GM19351 (cell line): ENCODE measurements at regions not wholly inside any gene's neighbourhood (a gene's known extent, or its start where the extent isn't known, plus 50 kb on each side); places are given as distances from the start of the nearest gene placed in this dataset.
"Not testable (repeated sequence)": the region's sequence is repeated elsewhere in the genome, so short reads cannot be mapped to it uniquely, and the experiment has no call there.

Source experiments
- ATAC-seq: cut with Tn5 transposase; IDR thresholded peaks from one replicate; pipeline ENCODE4 v1.9.1; 2021; ENCODE audit warnings: mild to moderate bottlenecking, moderate library complexity; ENCODE audit not compliant: unreplicated experiment

- no peak for ATAC-seq
These were observed 164.4 kb upstream of the POF1B start for GRCh38 chrX:85543866-85544265.

DNA sequence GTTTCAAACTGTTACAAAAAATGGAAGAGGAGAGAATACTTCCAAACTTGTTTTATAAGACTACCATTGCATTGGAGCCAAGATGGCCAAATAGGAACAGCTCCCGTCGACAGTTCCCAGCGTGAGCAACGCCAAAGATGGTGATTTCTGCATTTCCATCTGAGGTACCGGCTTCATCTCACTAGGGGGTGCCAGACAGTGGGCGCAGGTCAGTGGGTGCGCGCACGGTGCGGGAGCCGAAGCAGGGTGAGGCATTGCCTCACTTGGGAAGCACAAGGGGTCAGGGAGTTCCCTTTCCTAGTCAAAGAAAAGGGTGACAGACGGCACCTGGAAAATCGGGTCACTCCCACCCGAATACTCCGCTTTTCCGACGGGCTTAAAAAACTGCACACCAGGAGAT lies 149.7 kb upstream of the POF1B start:
- ATAC-seq: not testable (repeated sequence)

- ATAC-seq: no peak
These were observed 138.7 kb upstream of the POF1B start for GRCh38 chrX:85517994-85518718.

- no peak for ATAC-seq
These were observed 136.7 kb upstream of the POF1B start for GRCh38 chrX:85516131-85516530.

GRCh38 chrX:85506871-85507270 lies 127.4 kb upstream of the POF1B start:
- no peak for ATAC-seq

- ATAC-seq: no peak
These were observed 126.3 kb upstream of the POF1B start for GRCh38 chrX:85505801-85506200.

GRCh38 chrX:85504381-85504780 lies 124.9 kb upstream of the POF1B start:
- no peak for ATAC-seq

DNA sequence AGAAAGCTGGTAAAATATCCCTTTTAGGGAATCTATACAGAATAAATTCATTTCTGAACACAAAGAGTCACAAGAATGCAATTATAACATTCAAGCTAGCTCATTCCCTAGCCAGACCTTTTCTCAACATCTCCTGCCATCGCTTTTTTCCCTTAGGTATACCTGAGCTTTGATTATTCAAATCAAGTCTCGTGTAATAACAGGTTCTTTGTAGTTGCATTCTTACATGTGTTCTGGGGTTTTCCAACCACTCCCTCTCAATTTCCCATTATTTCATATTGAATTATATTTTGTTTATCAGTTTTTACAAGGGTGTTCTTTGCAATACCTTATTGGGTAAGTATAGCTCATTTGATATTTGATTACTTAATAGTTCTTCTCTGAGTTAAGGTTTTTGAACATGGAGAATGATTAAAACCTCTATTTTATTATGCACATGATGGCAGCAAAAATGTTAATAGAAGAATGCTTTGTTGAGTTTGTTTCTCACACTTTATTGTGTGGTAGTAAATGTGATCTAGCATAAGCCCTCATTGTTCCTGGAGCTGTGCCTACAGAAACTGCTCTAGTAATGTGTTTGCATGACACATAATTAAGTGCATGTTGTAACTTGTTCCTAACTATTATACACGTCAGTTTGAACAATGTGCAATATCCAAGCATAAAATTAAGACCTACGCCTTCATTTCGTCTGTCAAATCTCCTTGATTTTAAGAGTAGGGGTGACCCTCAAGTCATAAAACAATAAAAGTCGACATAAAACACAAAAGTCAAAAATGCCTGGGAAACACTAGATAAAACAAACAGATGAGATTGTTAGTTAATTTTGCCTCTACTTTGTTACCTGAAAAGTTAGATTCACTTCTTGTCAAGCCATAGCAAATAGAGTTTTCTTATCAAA lies 124.0 kb upstream of the POF1B start:
- ATAC-seq: no peak

DNA sequence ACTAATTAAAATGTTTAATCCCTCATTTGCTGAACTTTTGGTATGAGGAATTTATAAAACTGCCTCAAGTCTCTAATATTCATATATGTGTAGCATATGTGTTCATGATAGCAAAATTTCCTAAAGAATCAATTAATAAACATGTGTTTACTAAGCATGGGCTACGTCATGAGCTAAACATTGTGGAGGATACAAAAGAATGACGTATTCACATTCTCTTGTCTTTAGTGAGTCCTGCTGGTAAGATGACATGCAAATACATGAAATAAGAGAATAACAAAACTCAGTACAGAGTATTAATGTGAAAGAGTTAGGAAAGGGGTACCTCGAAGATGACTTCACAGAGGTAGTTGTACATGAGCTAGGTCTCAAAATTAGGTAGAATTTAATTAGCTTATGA lies 121.9 kb upstream of the POF1B start:
- ATAC-seq: no peak

DNA sequence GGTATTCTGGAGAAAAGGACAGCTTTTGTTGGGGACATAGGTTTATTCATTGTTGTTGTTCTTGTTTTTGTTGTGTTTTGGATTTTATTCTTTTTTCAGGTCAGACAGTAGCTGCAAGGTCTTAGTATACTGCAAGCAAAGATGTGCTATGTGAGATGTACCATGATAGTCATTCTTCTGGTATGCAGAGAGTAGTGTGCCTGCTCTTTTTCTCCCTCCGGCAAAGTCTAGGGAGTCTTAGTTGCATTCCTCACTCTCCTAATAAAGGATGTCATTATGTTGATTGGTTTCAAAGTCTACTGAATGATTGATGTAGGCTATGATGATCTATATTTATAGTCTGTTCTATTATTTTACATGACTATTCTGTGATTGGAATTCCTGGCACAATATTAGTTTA lies 119.9 kb upstream of the POF1B start:
- ATAC-seq: no peak

- no peak for ATAC-seq
These were observed 114.4 kb upstream of the POF1B start for GRCh38 chrX:85493821-85494220.

DNA sequence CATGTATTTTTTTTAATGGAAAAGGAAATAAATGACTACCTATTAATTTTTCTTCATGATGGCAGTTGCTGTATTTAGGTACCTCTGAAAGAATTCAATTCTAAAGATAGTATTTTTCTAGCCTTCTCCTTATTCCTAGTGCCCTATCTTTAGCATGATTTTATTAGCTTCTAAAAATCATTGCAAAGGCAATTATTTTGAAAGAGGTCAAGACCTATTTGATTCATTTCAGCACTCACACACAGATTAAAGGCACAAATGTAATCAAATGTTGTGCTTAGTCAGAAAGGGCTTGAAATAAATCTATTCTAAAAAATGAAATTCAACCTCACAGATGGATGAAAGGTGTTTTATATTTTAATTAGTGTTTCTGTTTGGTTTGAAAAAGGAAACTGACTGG lies 74.8 kb upstream of the POF1B start:
- ATAC-seq: no peak

- no peak for ATAC-seq
These were observed 65.1 kb upstream of the POF1B start for GRCh38 chrX:85444613-85445012.
